H1 (cell line): ENCODE measurements at regions not wholly inside any gene's neighbourhood (a gene's known extent, or its start where the extent isn't known, plus 50 kb on each side); places are given as distances from the start of the nearest gene placed in this dataset.

Experiments
- ATF2 ChIP-seq: IDR thresholded peaks from 2 replicates; pipeline ENCODE4 v1.6.1; 2012; ENCODE audit warnings: low read length, inconsistent platforms
- BACH1 ChIP-seq: IDR thresholded peaks from 2 replicates; pipeline ENCODE4 v1.6.1; 2012; ENCODE audit warnings: low read length, improper control_type of control experiment
- BRCA1 ChIP-seq: IDR thresholded peaks from 2 replicates; pipeline ENCODE4 v1.6.1; 2012; ENCODE audit warnings: low read depth, low read length, improper control_type of control experiment
- CTCF ChIP-seq, 3 experiments: IDR thresholded peaks; 1 replicate in 2 of 3; 2 replicates in 1 of 3; pipeline versions ENCODE4 v1.5.1 to v1.6.1; 2011; ENCODE audit warnings: low read length in 3 of 3, mild to moderate bottlenecking in 3 of 3, inconsistent platforms in 2 of 3, low read depth in 1 of 3, moderate library complexity in 1 of 3; ENCODE audit not compliant: insufficient read depth in 1 of 3; ENCODE audit errors: control extremely low read depth in 1 of 3
- JUND ChIP-seq: IDR thresholded peaks from 2 replicates; pipeline ENCODE4 v1.6.1; 2011; ENCODE audit warnings: mild to moderate bottlenecking, improper control_type of control experiment, low read length
- KDM1A ChIP-seq: fragments of 200-600, 300-600 bp; sonication (generic); IDR thresholded peaks from 2 replicates; pipeline ENCODE4 v1.7.1; 2016; ENCODE audit warnings: mild to moderate bottlenecking, low read length, borderline replicate concordance
- KDM5A ChIP-seq: fragments of 200-600 bp; IDR thresholded peaks from 2 replicates; pipeline ENCODE4 v1.7.1; 2012; ENCODE audit warnings: mild to moderate bottlenecking, low read length, inconsistent platforms, mixed read lengths
- POLR2A ChIP-seq, 2 experiments: IDR thresholded peaks; 1 replicate in 1 of 2; 2 replicates in 1 of 2; pipeline ENCODE4 v1.6.1; 2011; ENCODE audit warnings: low read depth in 2 of 2, low read length in 2 of 2, mild to moderate bottlenecking in 2 of 2; ENCODE audit errors: control extremely low read depth in 1 of 2
- POLR2AphosphoS5 ChIP-seq: IDR thresholded peaks from 2 replicates; pipeline ENCODE4 v1.6.1; 2011; ENCODE audit warnings: low read depth, low read length
- SP1 ChIP-seq: IDR thresholded peaks from 2 replicates; pipeline ENCODE4 v1.6.1; 2011; ENCODE audit warnings: low read depth, low read length
- TEAD4 ChIP-seq: IDR thresholded peaks from 2 replicates; pipeline ENCODE4 v1.6.1; 2012; ENCODE audit warnings: low read depth, low read length, inconsistent platforms, mixed read lengths
- USF2 ChIP-seq: IDR thresholded peaks from 2 replicates; pipeline ENCODE4 v1.6.1; 2011; ENCODE audit warnings: low read length, improper control_type of control experiment

GRCh38 chr7:120171406-120171805, 101.6 kb upstream of the KCND2 start:
- TF ChIP-seq KDM5A (no peak), BRCA1 (no peak), CTCF (IDR thresholded peaks at IDR 0.05; ENCODE audit: control extremely low read depth in 1 of 3, insufficient read depth in 1 of 3, low read depth in 1 of 3, low read length in 3 of 3) (no peak), JUND (no peak), USF2 (no peak), TEAD4 (no peak), SP1 (no peak), KDM1A (no peak), ATF2 (no peak), BACH1 (no peak), POLR2AphosphoS5 (no peak), POLR2A (IDR thresholded peaks at IDR 0.05; ENCODE audit: control extremely low read depth in 1 of 2, low read depth in 2 of 2, low read length in 2 of 2) (no peak)
